ENCODE measurements at regions not wholly inside any gene's neighbourhood (a gene's known extent, or its start where the extent isn't known, plus 50 kb on each side); places are given as distances from the start of the nearest gene placed in this dataset.

- Histone ChIP-seq H3K27me3 (no peaks in the 10 kb centered on the region), H3K36me3 (no peaks in the 10 kb centered on the region), H3K4me3 (no peak overlapping the region), H3K4me1 (ENCODE audit: low read depth) (peaks cover 3% of the 10 kb centered on the region), H3K9me3 (ENCODE audit: low read depth) (no peaks in the 10 kb centered on the region), H3K27ac (no peak overlapping the region)
- TF ChIP-seq CTCF (IDR thresholded peaks at IDR 0.05; ENCODE audit: low read depth, low read length): no peak
- no peak for DNase-seq (ENCODE audit: low read depth in 1 of 2, low spot score in 1 of 2)
Measured at GRCh38 chr1:219422811-219423598, 189.9 kb downstream of the ZC3H11B start.

- Histone ChIP-seq H3K4me1 (ENCODE audit: low read depth) (peaks cover 5% of the 10 kb centered on the region), H3K9me3 (ENCODE audit: low read depth) (no peaks in the 10 kb centered on the region), H3K36me3 (no peaks in the 10 kb centered on the region), H3K27me3 (no peaks in the 10 kb centered on the region), H3K27ac (no peak overlapping the region), H3K4me3 (no peak overlapping the region)
- DNase-seq (ENCODE audit: low read depth in 1 of 2, low spot score in 1 of 2): no peak
- TF ChIP-seq CTCF (IDR thresholded peaks at IDR 0.05; ENCODE audit: low read depth, low read length): no peak
Measured at GRCh38 chr1:219420913-219421312, 192.0 kb downstream of the ZC3H11B start.

- Histone ChIP-seq H3K4me1 (ENCODE audit: low read depth) (peaks cover 15% of the 10 kb centered on the region), H3K27me3 (no peaks in the 10 kb centered on the region), H3K27ac (no peak overlapping the region), H3K36me3 (no peaks in the 10 kb centered on the region), H3K9me3 (ENCODE audit: low read depth) (no peaks in the 10 kb centered on the region), H3K4me3 (no peak overlapping the region)
- DNase-seq (ENCODE audit: low read depth in 1 of 2, low spot score in 1 of 2): no peak
- TF ChIP-seq CTCF (IDR thresholded peaks at IDR 0.05; ENCODE audit: low read depth, low read length): no peak
Measured at GRCh38 chr1:219419860-219420259, 193.0 kb downstream of the ZC3H11B start.

GRCh38 chr1:219419065-219419464 is 193.8 kb downstream of the ZC3H11B start:
- TF ChIP-seq CTCF (IDR thresholded peaks at IDR 0.05; ENCODE audit: low read depth, low read length): no peak
- DNase-seq (ENCODE audit: low read depth in 1 of 2, low spot score in 1 of 2): no peak
- Histone ChIP-seq H3K36me3 (no peaks in the 10 kb centered on the region), H3K27ac (no peak overlapping the region), H3K4me3 (no peak overlapping the region), H3K9me3 (ENCODE audit: low read depth) (no peaks in the 10 kb centered on the region), H3K4me1 (ENCODE audit: low read depth) (peaks cover 21% of the 10 kb centered on the region), H3K27me3 (no peaks in the 10 kb centered on the region)

- no peak for DNase-seq (ENCODE audit: low read depth in 1 of 2, low spot score in 1 of 2)
- no peak overlapping the region for H3K27ac ChIP-seq
- no peaks in the 10 kb centered on the region for H3K9me3 ChIP-seq (ENCODE audit: low read depth)
- H3K36me3 ChIP-seq: no peaks in the 10 kb centered on the region
- peaks cover 34% of the 10 kb centered on the region for H3K4me1 ChIP-seq (ENCODE audit: low read depth)
- H3K27me3 ChIP-seq: no peaks in the 10 kb centered on the region
- no peak for TF ChIP-seq CTCF (IDR thresholded peaks at IDR 0.05; ENCODE audit: low read depth, low read length)
- no peak overlapping the region for H3K4me3 ChIP-seq
Measured at GRCh38 chr1:219417610-219418009, 195.3 kb downstream of the ZC3H11B start.
